SU-DHL-6 (cell line): ENCODE measurements at regions not wholly inside any gene's neighbourhood (a gene's known extent, or its start where the extent isn't known, plus 50 kb on each side); places are given as distances from the start of the nearest gene placed in this dataset.

Experiments
- CTCF ChIP-seq: fragments of 200-600 bp; sonication (generic); IDR thresholded peaks from one replicate; pipeline ENCODE4 v1.5.1; 2017; ENCODE audit warnings: antibody characterized with exemption, mild to moderate bottlenecking, low read length, moderate library complexity; ENCODE audit not compliant: insufficient read depth, poor library complexity, severe bottlenecking
- EZH2phosphoT487 ChIP-seq: fragments of 200-600 bp; sonication (generic), shearing (Covaris generic); conservative IDR thresholded peaks from 2 replicates; pipeline ENCODE4 v1.6.1; 2018; ENCODE audit warnings: mild to moderate bottlenecking, antibody characterized with exemption, low read length, moderate library complexity, mixed read lengths

DNA sequence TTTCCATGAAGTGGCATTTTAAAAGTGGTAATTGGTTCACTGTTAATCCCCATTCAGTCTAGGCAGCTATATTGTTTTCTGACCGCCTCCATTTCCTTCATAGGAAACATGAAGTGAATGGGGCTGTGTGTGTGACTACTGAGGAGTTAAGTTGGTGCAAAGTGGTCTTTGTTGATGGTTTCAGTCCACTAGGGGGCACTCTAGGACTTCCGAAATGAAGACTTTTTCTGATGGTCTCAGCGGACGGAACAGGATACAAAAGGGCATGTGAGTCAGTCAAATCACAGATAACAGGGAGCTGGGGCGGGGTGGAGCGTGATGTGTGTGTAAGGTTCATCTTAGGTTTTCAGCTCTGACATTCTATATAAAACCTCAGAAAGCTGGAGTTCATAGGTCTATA, 240.1 kb upstream of the OR4E1 start:
- TF ChIP-seq CTCF (peak; percentile 78), EZH2phosphoT487 (no peak)
